Caki2 (cell line): ENCODE measurements at regions not wholly inside any gene's neighbourhood (a gene's known extent, or its start where the extent isn't known, plus 50 kb on each side); places are given as distances from the start of the nearest gene placed in this dataset.

Source experiments
- DNase-seq: peaks from one replicate; pipeline ENCODE4 v3.0.0-alpha.2; 2015; ENCODE audit warnings: low read depth
- in situ Hi-C: cut with HindIII; loops from 2 replicates; pipeline ENCODE4 v1.10.0; 2016; ENCODE audit warnings: low sequenced_read_pairs, low pct_unique_long_range_greater_than_20kb, mixed read lengths

DNA sequence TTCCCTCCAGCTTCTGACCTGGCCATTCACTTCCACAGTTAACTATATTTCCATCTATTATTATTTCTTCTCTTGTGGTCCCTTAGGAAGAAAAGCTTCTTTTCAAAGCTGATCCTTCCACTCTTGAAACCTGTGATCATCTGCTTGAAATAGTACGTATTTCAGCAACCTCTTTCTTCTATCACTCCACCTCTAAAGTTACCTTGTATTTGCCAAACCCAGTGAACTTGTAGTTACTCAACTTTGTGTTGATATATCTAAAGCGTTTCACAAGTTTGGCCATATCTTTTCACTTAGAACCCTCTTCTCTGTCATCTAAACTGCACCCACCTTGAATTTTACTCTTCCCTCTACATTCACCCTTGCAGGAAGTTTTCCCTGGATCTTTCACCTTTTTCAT, 173.8 kb upstream of the RAD23B start:
- no peak for DNase-seq
- in situ Hi-C loops = no loop called here

DNA sequence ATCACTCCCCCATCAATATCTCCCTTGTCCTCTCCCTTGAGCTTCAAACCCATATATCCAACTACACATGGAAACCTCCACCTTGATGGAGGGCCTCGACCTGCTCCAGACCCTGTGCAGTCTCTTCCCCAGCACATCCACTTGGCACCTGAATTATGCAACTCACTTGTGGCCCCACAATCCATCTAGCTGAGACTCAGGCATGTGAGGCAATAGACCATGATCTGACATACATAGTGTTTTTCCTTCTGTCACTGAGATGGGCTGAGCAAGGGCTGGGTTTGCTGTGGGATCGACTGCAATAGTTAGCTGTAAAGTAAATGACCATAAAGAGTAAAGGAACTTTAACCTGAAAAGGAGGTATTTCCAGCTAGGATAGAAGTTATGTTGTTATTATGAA, 172.9 kb upstream of the RAD23B start:
- DNase-seq = no peak
- in situ Hi-C loops = no loop called here

DNA sequence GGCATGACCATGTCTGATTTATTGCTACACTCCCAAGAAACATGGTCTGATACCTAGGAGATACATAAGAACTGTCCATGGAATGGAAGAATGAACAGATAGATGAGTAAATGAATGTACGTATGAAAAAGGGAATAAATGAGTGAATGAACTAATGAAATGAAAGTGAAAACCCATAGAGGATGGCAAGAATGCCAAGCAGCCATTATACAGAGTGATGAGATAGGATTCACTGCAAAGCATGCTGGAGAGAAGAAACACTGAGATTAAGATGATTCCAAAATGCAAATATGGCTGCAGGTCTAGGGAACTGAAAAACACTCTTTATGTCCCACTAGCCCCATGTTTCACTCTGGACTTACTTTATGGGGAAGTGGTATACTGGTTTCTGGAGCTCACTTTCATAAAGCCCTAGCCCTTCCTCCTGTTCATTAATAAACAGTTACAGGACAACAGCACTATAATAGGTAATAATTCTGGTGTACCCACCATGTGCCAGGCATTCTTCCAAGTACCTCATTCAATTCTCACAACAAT, 170.3 kb upstream of the RAD23B start:
- no peak for DNase-seq
- in situ Hi-C loops = no loop called here

DNA sequence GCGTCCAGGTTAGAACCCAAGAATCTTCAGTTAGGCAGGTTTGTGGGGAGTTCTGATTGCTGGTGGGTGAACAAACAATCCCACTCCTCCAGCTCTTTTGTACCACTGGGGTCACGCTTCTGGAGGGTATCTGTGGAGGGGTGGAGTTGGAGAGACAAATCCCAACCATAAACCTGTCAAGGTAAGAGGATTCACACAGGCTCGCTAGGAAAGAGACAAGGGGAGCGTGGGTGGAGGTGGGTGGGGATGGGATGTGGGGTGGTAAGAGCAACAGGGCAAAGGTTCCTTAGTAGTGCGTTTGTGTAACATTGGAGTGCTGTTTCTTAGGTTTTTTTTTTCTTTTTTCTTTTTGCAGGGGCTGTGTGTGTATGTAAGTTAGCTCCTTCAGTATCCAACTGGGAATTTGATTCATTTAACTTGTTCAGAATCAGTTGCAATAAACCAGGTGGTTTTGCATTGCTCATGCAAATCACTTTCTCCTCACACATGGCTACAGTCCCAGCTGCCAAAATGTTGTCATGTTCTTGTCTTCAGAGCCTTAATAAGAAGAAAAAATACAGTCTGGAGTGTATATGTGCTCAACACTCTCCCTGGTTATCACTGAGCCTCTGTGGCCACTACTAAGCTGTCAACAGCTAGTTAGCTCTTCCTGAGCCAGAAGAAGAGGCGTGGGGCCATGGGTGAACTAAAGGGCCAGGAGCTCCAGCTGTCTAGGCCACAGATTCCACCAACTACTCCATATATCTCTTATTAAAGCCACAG, 164.0 kb upstream of the RAD23B start:
- no peak for DNase-seq

DNA sequence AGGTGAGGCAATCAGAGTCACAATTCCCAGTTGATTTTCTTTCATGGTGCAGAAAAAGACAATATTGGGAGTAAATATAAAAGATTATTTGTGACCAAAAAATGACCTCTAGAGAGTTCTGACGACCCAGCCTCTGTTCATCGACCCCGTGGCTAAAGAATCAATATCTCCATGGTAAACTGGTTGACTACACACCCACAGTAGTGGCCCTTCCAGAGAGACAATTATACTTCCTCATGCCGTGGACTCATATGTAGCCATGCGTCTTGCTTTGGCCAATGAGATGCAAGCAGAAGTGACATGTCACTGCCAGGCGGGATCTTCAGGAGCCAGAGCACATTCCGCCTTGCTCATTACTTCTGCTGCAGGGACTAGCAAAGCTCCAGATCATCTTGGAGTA, 163.3 kb upstream of the RAD23B start:
- in situ Hi-C loops = no loop called here
- no peak for DNase-seq

More for the DNA sequence above, 164.0 kb upstream of the RAD23B start:
- in situ Hi-C loops = no loop called here

DNA sequence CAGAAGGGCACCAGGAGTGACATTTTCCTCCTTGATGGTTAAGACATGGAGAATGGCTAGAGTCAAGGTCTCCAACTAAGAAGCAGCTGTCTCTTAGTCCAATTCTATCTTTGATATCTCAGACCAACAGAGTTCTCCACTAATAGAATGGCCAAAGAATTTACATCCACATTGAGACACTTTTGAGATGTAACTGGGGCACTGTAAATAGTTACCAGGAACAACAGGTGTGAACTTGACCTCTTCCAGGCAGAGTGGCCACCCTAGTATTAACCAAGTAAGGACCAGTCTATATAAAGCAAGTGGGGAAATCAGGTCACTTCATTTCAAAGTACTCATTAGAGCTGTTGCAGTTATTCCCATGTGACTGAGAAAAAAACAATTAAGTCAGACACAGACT, 159.7 kb upstream of the RAD23B start:
- in situ Hi-C loops = no loop called here
- DNase-seq = no peak

DNA sequence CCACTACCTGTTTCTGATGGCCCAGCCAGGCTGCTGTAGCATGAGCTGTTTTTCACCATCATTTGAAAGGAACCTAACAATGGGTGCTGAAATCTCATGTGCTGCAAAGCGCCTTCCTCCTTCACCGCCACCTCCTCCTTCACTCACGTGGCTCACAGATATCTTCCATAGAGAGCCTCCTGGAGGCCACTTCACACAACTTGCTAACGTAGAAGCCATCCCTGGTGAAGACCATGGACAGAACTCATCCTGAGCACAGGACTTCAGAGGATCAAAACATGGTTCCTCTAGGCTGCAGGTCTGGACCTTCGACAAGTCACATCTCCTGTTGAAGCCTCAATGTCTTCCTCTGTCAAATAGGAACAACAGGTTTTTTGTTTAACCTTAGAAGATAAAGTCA, 155.5 kb upstream of the RAD23B start:
- DNase-seq = no peak
- in situ Hi-C loops = no loop called here

DNA sequence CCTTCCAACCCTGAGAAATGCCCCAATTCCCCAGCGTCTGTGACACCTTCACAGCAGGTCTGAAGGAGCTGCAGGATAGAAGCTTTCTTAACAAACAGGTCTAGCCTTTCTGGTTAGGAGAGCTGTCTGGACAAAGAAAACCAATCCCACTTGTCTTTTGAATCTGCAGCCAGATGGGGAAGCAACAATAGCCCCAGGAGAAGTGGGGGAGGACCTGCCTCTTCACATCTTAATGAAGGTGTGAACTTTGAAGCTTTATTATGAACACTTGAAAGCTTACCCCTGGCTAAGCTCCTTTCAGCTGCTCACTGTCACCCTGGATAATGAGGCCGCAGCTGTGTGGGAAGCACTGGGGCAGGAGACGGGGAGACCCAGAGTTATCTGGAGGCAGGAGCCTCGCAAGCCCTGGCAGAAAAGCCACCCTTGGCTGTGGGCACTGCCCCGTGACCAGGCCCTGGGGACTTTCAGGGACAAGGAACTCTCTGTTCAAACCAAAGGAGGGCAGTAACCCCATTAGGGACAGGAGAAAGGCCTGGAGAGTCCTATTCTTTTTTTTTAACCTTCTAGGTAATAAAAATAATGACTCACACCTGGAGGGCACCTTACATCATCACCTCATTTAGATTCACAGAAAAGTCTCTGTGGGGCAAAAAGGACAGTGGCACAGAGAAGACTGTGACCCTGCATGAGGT, 151.8 kb upstream of the RAD23B start:
- in situ Hi-C loops = no loop called here
- peak; percentile 28 for DNase-seq

DNA sequence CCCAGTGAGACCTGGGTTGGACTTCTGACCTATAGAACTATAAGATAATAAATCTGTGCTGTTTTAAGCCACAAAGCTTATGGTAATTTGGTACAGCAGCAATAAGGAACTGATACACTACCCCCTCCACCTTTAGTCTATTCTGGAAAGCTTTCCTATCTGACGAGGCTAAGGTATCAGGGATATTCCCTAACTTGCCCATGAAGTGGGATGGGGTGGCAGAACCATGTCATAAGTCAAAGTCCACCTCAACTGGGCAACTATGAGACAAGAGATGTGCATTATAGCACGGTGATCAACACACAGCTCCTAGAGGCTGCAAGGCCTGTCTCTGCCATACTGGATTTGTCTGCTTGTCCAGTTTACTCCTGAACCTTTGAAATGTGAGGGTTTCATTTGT, 146.8 kb upstream of the RAD23B start:
- DNase-seq = no peak
- in situ Hi-C loops = no loop called here

DNA sequence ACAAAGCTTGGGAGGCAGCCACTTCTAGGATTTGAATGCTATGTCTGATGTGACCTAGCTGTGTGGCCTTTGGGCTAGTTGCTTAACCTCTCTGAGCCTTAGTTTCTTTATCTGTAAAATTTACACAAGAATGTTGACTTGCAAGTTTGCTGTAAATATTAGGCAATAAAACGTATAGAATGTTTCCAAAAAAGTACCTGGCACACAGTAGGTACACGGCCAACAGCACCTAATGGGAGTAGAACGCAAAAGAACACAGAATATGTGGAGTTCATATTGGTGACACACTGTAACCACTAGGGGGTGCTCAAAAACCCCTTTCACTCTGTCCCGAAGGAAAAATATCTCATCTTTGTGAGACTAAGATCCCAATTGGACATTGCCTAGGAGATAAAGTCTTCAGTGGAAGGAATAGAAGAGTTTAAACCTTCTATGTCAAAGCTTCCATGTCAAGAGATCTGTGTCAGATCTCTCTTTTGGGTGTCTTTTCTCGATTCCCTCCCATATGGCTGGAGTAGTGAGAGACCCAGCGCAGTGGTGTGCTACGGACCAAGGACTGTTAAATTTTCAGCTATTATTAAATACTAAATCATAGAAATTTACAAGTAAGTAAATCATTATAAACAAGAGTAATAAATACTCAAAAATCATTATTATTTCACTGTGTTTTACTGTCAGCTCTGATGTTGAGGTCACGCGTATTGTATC, 145.4 kb upstream of the RAD23B start:
- in situ Hi-C loops = no loop called here
- DNase-seq = no peak

DNA sequence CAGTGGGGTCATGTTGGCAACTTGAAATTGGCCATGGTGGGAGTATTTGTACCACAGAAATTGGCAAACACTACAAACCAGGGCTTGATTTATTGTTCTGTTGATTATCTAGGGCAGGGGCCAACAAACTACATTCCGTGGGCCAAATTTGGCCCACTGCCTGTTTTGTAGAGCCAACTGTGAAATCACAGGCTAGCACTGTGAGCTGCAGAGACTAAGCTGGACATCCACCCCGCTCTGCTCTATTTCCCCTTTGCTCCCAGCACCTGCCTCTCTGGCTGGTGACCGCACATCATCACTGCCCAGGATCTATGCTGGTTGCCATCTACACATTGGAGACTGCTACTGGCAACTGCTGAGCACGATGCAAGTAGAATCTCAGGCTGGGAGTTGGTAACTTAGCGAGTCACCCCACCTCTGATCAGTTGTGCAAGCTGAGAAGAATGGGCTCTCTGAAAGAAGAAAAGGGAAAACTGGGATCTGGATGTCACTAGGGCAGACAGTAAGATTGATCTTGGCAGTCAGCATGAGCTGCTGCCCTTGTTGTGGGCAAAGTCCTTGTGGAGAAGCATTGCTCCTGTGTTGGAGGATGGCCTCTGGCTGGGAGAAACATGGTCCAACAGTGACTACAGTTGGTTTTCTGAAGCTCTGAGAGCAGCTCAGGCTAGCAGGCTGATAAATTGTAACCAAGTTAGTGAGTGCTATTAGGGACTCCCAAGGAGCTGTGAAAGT, 144.7 kb upstream of the RAD23B start:
- no peak for DNase-seq
- in situ Hi-C loops = no loop called here

DNA sequence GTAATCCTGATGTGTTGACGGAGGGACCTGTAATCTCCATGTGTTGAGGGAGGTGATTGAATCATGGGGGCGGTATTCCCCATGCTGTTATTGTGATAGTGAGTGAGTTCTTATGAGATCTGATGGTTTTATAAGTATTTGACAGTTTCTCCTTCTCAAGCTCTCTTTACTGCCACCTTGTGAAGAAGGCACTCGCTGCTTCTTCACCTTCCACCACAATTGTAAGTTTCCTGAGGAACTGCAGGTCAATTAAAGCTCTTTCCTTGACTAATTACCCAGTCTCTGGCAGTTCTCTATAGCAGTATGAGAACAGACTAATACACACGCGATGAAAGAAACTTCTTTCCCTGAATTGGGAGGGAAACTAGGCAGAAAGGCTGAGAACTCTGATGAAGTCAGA, 141.1 kb upstream of the RAD23B start:
- in situ Hi-C loops = no loop called here
- DNase-seq = peak; percentile 14

DNA sequence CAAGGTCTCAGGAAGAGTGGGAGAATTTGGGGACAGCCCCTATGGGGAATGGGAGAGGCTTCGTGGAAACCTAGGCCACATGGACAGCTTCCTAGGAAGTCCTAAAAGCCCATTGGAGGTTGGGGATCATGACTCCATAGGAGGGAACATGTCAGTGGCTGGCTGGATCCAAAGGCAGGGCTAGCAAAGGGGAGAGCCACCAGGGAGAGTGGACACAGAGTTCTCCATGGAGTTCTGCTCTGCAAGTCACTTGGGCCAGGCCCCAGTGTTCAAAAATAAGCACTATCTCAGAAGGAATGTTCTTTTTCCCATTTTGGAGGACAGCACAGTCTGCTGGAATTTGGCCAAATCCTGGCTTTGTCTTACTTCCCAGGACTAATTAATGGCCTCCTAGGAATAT, 140.6 kb upstream of the RAD23B start:
- no peak for DNase-seq
- in situ Hi-C loops = no loop called here

DNA sequence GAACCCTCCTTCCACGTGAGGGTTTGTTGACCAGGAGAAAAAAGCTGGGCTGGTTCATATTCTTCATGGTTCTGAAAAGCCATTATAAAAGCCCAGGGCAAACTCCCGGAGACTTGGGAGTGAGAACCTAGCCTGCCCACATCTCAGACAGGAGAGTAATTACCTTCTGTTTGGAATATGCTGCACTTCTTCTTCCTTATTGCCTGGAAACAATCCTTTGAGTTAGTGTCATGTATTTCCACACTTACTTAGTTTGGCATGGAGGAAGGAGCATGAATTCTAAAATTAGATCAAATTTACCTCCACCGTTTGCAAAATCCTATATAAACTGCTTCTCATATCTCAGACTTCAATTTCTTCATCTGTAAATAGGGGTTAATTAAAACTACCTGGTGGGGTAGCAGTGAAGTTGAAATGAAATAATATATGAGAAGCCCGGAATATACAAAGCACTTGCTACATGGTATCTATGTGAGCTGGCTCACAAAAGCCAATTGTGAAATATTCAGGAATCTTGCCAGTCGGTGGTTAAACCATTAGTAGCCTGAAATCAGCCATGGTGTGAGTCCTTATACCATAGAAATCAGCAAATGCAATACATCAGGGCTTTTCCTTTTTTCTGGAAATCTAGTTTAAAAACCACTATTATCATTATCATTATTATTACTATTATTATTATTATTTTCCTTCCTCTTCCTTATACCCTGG, 140.0 kb upstream of the RAD23B start:
- DNase-seq = no peak
- in situ Hi-C loops = no loop called here

DNA sequence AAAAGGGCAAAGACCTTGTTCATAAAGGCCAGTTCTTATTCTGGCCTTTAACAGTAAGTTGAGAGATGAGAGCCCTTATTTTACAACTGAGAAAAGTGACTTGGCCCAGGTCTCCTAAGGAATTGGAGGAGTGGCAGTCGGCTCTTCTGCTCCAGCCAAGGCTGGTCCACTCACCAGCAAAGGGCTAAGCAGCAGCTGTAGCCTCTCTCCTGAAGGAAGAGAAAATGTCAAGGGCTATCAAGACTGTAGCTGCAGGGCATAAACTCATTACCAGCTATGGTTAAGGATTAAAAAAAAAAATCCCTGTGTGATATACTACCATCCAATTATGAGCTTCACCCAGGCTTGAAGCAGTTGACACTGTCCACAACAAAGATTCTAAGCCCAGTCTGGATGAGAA, 138.6 kb upstream of the RAD23B start:
- no peak for DNase-seq
- in situ Hi-C loops = no loop called here

DNA sequence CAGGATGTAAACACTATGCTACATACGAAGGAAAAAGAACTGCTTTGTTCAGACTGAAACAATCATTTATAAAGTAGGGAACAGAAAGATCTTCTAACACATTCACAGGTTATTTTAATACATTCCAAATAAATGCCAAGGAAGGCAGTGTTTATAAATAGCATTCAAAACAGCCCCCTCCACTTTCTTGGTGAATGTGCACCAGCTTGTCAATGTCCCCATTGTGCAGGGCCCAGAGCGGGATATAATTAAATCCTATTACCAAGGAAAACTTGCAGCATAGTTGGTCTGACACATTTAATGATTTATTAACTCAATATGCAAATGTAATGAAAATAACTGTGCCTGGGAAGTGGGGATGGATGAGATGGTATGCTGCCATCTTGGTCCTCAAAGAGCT, 135.9 kb upstream of the RAD23B start:
- no peak for DNase-seq
- in situ Hi-C loops = no loop called here

DNA sequence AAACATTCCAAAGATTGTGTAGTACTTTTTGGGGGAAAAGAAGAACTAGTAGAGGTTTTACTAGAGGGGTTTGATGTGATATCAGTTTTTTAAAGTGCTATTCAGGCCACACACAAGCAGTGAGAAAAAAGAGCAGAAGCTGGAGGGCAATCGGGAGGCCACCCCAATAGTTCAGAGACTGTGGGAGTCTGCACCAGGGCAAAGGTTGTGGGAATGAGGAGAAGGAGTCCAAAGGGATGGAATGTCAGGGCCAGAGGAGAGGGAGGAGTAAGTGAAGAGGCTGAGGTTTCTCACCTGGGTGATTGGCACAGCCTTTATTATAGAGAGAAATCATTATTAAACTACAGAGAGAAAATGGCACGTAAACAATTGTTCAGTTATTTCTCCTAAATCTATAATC, 134.9 kb upstream of the RAD23B start:
- in situ Hi-C loops = no loop called here
- no peak for DNase-seq

DNA sequence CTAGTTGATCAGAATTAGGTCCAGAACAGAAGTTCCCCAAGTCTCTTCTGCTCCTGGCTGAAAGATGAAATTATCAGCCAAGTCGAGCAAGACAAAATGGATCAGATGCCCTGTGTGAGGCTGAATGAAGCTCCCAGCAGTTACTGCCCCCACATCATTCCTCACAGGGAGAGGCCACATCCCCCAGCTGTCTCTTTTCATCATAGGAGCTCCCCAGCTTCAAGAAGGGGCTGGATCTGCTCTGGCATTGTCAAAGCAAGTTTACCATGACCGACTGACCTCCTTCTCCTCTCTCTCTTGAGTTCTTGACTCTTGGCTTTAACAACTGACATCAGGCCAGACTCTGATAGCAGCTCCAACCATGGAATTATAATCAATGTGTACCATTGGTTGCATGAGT, 133.3 kb upstream of the RAD23B start:
- DNase-seq = no peak
- in situ Hi-C loops = no loop called here
